Neural progenitor cell (in vitro differentiated cells): ENCODE measurements at regions not wholly inside any gene's neighbourhood (a gene's known extent, or its start where the extent isn't known, plus 50 kb on each side); places are given as distances from the start of the nearest gene placed in this dataset.
A peak's percentile ranks its signal among the peaks of the same experiment; 100 is the strongest.
"Not testable (repeated sequence)": the region's sequence is repeated elsewhere in the genome, so short reads cannot be mapped to it uniquely, and the experiment has no call there.

ENCODE experiments used
- DNase-seq: peaks from one replicate; pipeline ENCODE4 v3.0.0-alpha.2; 2016; ENCODE audit warnings: low spot score
- H2AFZ ChIP-seq: fragments of 200-600 bp; sonication (generic); replicated peaks from 2 replicates; pipeline ENCODE4 v1.6.1; 2016; ENCODE audit warnings: antibody characterized with exemption
- H3F3A ChIP-seq: fragments of 200-600 bp; sonication (generic); 2 replicates; pipeline ENCODE4 v1.6.1; 2016; ENCODE audit warnings: antibody characterized with exemption, low read depth
- H3K27ac ChIP-seq: fragments of 200-600 bp; sonication (generic); 2 replicates; pipeline ENCODE4 v1.5.1; 2016; ENCODE audit warnings: mild to moderate bottlenecking
- H3K27me3 ChIP-seq: fragments of 200-600 bp; sonication (generic); 2 replicates; pipeline ENCODE4 v1.6.1; 2016; ENCODE audit warnings: mild to moderate bottlenecking, moderate library complexity
- H3K36me3 ChIP-seq: fragments of 200-600 bp; sonication (generic); 2 replicates; pipeline ENCODE4 v1.5.1; 2016
- H3K4me1 ChIP-seq: fragments of 200-600 bp; sonication (generic); 2 replicates; pipeline ENCODE4 v1.6.1; 2016; ENCODE audit warnings: mixed run types
- H3K4me2 ChIP-seq: fragments of 200-600 bp; sonication (generic); 2 replicates; pipeline ENCODE4 v1.6.1; 2016
- H3K4me3 ChIP-seq: fragments of 200-600 bp; sonication (generic); 2 replicates; pipeline ENCODE4 v1.5.1; 2016
- H3K79me2 ChIP-seq: fragments of 200-600 bp; sonication (generic); 2 replicates; pipeline ENCODE4 v1.6.1; 2016; ENCODE audit warnings: low read depth
- H3K9ac ChIP-seq: fragments of 200-600 bp; sonication (generic); 2 replicates; pipeline ENCODE4 v1.6.1; 2016
- H3K9me3 ChIP-seq: fragments of 200-600 bp; sonication (generic); 2 replicates; pipeline ENCODE4 v1.5.1; 2016; ENCODE audit warnings: low read depth
- H4K20me1 ChIP-seq: fragments of 200-600 bp; sonication (generic); 2 replicates; pipeline ENCODE4 v1.6.1; 2016; ENCODE audit warnings: low read depth
- H3K27ac Mint-ChIP-seq: 3 replicates; pipeline ENCODE4 v1.8.0; 2021; ENCODE audit warnings: mixed read lengths
- H3K27me3 Mint-ChIP-seq: 2 replicates; pipeline ENCODE4 v1.8.0; 2022; ENCODE audit warnings: low read depth, mild to moderate bottlenecking, inconsistent platforms, moderate library complexity, mixed read lengths; ENCODE audit not compliant: insufficient read depth
- H3K36me3 Mint-ChIP-seq: 3 replicates; pipeline ENCODE4 v1.8.0; 2021; ENCODE audit warnings: mixed read lengths
- H3K4me1 Mint-ChIP-seq: 3 replicates; pipeline ENCODE4 v1.8.0; 2021; ENCODE audit warnings: mixed read lengths
- H3K4me3 Mint-ChIP-seq: 3 replicates; pipeline ENCODE4 v1.8.0; 2021; ENCODE audit warnings: mild to moderate bottlenecking, moderate library complexity, mixed read lengths
- H3K9me3 Mint-ChIP-seq: 3 replicates; pipeline ENCODE4 v1.8.0; 2020; ENCODE audit warnings: mixed read lengths
- EZH2 ChIP-seq: fragments of 200-600 bp; sonication (generic); IDR thresholded peaks from 2 replicates; pipeline ENCODE4 v1.6.1; 2017; ENCODE audit warnings: antibody characterized with exemption, mild to moderate bottlenecking, moderate library complexity
- EZH2phosphoT487 ChIP-seq: fragments of 200-600 bp; sonication (generic); IDR thresholded peaks from 2 replicates; pipeline ENCODE4 v1.6.1; 2017; ENCODE audit warnings: antibody characterized with exemption
- TF ChIP-seq, protein P1 (sequence below): fragments of 200-600 bp; sonication (generic); IDR thresholded peaks from 2 replicates; pipeline ENCODE4 v1.5.1; 2017; ENCODE audit warnings: antibody characterized with exemption, mild to moderate bottlenecking

GRCh38 chr5:167855818-167856217, 435.6 kb upstream of the WWC1 start:
- H3K27ac Mint-ChIP-seq: no peak overlapping the region
- H3K4me2 ChIP-seq: no peak overlapping the region
- peaks cover 4% of the 10 kb centered on the region for H3K27me3 Mint-ChIP-seq
- H3K4me1 Mint-ChIP-seq: no peaks in the 10 kb centered on the region
- H3F3A ChIP-seq: no peaks in the 10 kb centered on the region
- no peak overlapping the region for H3K9ac ChIP-seq
- H4K20me1 ChIP-seq: no peaks in the 10 kb centered on the region
- no peak overlapping the region for H3K4me3 Mint-ChIP-seq
- H3K27me3 ChIP-seq: no peaks in the 10 kb centered on the region
- no peak overlapping the region for H2AFZ ChIP-seq
- TF ChIP-seq, protein P1, sequence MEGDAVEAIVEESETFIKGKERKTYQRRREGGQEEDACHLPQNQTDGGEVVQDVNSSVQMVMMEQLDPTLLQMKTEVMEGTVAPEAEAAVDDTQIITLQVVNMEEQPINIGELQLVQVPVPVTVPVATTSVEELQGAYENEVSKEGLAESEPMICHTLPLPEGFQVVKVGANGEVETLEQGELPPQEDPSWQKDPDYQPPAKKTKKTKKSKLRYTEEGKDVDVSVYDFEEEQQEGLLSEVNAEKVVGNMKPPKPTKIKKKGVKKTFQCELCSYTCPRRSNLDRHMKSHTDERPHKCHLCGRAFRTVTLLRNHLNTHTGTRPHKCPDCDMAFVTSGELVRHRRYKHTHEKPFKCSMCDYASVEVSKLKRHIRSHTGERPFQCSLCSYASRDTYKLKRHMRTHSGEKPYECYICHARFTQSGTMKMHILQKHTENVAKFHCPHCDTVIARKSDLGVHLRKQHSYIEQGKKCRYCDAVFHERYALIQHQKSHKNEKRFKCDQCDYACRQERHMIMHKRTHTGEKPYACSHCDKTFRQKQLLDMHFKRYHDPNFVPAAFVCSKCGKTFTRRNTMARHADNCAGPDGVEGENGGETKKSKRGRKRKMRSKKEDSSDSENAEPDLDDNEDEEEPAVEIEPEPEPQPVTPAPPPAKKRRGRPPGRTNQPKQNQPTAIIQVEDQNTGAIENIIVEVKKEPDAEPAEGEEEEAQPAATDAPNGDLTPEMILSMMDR: no peak
- TF ChIP-seq EZH2: no peak
- no peak for TF ChIP-seq EZH2phosphoT487
- no peaks in the 10 kb centered on the region for H3K4me1 ChIP-seq
- no peaks in the 10 kb centered on the region for H3K9me3 ChIP-seq
- no peaks in the 10 kb centered on the region for H3K36me3 ChIP-seq
- H3K9me3 Mint-ChIP-seq: peaks cover 6% of the 10 kb centered on the region
- no peak overlapping the region for H3K4me3 ChIP-seq
- peaks cover 12% of the 10 kb centered on the region for H3K36me3 Mint-ChIP-seq
- no peaks in the 10 kb centered on the region for H3K79me2 ChIP-seq
- no peak overlapping the region for H3K27ac ChIP-seq
- no peak for DNase-seq

DNA sequence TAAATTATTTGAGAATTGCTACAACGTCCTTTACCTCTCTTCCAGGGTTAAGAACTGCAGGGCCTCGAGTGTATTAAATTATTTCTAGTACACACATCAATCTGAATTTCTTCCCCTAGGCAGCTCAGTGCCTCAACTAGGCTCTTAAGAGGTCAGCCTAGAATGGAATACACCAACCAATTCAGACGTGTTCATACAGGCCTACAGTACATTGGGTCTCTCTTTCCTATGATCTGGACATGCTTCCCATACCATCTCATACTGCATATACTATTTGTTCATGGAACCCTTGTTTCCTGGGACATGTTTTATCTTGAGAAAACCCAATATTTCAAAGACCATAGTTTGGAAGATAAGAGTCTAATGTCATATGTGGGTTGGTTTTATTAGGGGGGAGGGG, 434.1 kb upstream of the WWC1 start:
- no peak overlapping the region for H3K27ac Mint-ChIP-seq
- peaks cover 3% of the 10 kb centered on the region for H3K4me1 Mint-ChIP-seq
- H3K79me2 ChIP-seq: no peaks in the 10 kb centered on the region

DNA sequence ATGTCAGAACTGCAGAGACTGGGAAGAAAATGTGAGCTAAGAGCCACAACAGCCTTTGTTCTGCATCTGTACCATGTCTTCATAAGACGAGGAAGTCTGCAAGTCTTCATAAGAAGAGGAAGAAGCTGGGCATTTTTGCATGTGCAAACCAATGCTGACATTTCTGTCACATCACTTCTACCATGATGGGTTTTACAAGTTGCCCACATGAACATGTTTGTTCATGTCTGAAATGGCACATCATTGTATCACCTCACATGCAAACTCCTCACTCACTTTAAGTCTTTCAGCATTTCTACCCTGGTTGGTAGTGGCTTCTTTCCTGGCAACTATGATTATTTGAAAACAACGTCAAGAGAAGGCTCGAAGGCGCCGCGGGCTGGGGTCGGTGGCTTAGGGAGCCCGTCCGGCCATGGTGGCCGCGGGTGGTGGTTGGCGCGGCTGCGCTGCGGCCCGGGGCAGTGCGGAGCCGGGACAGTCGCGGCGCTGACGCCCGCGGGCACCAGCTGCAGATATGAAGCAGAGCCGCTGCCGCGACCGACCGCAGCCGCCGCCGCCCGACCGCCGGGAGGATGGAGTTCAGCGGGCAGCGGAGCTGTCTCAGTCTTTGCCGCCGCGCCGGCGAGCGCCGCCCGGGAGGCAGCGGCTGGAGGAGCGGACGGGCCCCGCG, 433.1 kb upstream of the WWC1 start:
- H3K4me1 Mint-ChIP-seq, H3K4me1 ChIP-seq, DNase-seq, H3K27me3 ChIP-seq, H3F3A ChIP-seq, H3K9me3 ChIP-seq, H3K4me2 ChIP-seq, H3K36me3 ChIP-seq, H2AFZ ChIP-seq, H4K20me1 ChIP-seq, H3K27ac Mint-ChIP-seq, H3K4me3 Mint-ChIP-seq, H3K36me3 Mint-ChIP-seq, H3K79me2 ChIP-seq, H3K9me3 Mint-ChIP-seq, H3K27me3 Mint-ChIP-seq, H3K27ac ChIP-seq, H3K9ac ChIP-seq, H3K4me3 ChIP-seq: not testable (repeated sequence)

More for the DNA sequence above, 434.1 kb upstream of the WWC1 start:
- H3K27me3 Mint-ChIP-seq: peaks cover 4% of the 10 kb centered on the region
- DNase-seq: no peak
- no peaks in the 10 kb centered on the region for H3K4me1 ChIP-seq
- H3K27me3 ChIP-seq: no peaks in the 10 kb centered on the region
- no peaks in the 10 kb centered on the region for H3K9me3 ChIP-seq
- no peak overlapping the region for H2AFZ ChIP-seq
- no peak overlapping the region for H3K4me2 ChIP-seq
- H3K36me3 ChIP-seq: no peaks in the 10 kb centered on the region
- TF ChIP-seq EZH2phosphoT487: no peak
- TF ChIP-seq EZH2: no peak
- TF ChIP-seq, protein P1: no peak
- no peak overlapping the region for H3K4me3 ChIP-seq
- H3K36me3 Mint-ChIP-seq: peaks cover 13% of the 10 kb centered on the region
- H3K27ac ChIP-seq: no peak overlapping the region
- peaks cover 9% of the 10 kb centered on the region for H3K9me3 Mint-ChIP-seq
- no peak overlapping the region for H3K4me3 Mint-ChIP-seq
- H3K9ac ChIP-seq: no peak overlapping the region
- no peaks in the 10 kb centered on the region for H4K20me1 ChIP-seq
- no peaks in the 10 kb centered on the region for H3F3A ChIP-seq

DNA sequence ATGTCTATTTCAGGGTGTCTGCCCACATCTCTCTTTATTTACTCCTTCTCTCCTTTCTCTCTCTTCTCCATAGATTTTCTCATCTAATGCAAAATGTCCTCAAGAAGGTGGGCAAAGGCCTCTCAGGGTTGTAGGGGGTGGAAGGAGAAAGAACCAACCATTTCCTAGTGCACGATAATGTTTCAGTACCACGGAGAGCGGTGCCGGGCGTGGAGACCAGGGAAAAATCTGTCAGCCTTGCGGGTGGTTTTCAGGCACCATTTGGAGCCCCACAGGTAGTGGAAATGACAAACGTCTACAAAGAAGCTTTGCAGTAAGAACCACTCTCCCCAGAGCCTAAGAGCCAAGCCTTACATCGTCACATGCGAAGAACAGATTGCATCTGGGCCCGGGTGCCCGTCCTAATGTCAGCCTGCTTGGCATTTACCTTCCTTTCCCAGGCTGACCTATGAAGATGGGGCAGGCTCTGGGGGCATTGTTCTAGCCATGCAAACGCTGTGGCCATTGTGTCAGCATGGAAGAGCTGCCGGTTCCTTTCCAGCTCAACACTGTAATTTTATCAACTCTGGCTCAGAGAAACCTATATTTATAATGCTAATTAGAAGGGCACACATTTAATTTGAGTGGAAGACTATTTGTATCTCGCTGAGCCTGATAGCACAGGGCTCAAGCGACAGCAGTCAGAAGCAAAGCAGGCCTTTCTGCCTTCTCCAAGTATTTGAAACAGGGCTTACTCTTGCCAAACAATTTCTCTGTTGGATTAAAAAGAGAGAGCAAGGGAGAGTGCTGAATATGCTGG, 430.1 kb upstream of the WWC1 start:
- H3K9me3 ChIP-seq: no peaks in the 10 kb centered on the region
- Mint-ChIP-seq H3K36me3 (peaks cover 9% of the 10 kb centered on the region), H3K4me1 (peaks cover 3% of the 10 kb centered on the region), H3K27ac (no peak overlapping the region), H3K9me3 (peaks cover 9% of the 10 kb centered on the region), H3K27me3 (peaks cover 2% of the 10 kb centered on the region), H3K4me3 (no peak overlapping the region)
- no peak overlapping the region for H2AFZ ChIP-seq
- no peaks in the 10 kb centered on the region for H3F3A ChIP-seq
- H3K27me3 ChIP-seq: no peaks in the 10 kb centered on the region
- no peaks in the 10 kb centered on the region for H4K20me1 ChIP-seq
- TF ChIP-seq EZH2phosphoT487: no peak
- TF ChIP-seq EZH2: no peak
- TF ChIP-seq, protein P1: no peak
- no peak overlapping the region for H3K9ac ChIP-seq
- no peak overlapping the region for H3K27ac ChIP-seq
- H3K4me3 ChIP-seq: no peak overlapping the region
- H3K36me3 ChIP-seq: no peaks in the 10 kb centered on the region
- no peaks in the 10 kb centered on the region for H3K79me2 ChIP-seq
- DNase-seq: peak; percentile 72
- H3K4me2 ChIP-seq: no peak overlapping the region
- H3K4me1 ChIP-seq: no peaks in the 10 kb centered on the region
